ENCODE measurements at regions not wholly inside any gene's neighbourhood (a gene's known extent, or its start where the extent isn't known, plus 50 kb on each side); places are given as distances from the start of the nearest gene placed in this dataset.
"Not testable (repeated sequence)": the region's sequence is repeated elsewhere in the genome, so short reads cannot be mapped to it uniquely, and the experiment has no call there.

DNA sequence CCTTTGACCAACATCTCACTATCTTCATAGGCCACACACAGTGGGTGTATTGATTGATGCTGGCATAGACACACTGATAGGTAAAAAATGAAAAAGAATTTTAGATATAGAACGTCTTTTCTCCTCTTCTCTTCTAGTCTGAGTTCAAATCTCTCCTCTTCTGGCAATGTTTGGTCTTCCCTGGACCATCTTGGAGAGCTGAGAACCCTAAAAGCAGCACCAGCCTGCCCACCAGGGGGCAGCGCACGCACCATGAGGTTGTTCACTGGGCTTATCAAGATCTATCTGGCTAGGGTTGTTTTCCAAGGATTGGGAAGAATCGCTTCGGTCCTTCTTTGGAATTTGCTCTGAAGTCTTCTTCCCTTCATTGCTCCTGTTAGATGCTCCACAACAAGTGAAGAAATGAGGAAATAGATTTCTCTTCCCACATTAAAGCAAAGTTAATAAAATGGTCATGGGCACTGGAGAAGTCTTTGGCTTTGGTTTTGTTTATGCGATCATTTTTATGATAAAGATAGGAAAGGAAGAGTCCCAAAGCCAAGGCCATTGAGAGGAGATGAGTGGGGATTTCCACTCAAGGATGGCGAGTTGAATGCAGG is 104.0 kb upstream of the OLIG2 start:
- TF ChIP-seq, protein P1, sequence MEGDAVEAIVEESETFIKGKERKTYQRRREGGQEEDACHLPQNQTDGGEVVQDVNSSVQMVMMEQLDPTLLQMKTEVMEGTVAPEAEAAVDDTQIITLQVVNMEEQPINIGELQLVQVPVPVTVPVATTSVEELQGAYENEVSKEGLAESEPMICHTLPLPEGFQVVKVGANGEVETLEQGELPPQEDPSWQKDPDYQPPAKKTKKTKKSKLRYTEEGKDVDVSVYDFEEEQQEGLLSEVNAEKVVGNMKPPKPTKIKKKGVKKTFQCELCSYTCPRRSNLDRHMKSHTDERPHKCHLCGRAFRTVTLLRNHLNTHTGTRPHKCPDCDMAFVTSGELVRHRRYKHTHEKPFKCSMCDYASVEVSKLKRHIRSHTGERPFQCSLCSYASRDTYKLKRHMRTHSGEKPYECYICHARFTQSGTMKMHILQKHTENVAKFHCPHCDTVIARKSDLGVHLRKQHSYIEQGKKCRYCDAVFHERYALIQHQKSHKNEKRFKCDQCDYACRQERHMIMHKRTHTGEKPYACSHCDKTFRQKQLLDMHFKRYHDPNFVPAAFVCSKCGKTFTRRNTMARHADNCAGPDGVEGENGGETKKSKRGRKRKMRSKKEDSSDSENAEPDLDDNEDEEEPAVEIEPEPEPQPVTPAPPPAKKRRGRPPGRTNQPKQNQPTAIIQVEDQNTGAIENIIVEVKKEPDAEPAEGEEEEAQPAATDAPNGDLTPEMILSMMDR (IDR thresholded peaks at IDR 0.05; ENCODE audit: low read depth, low read length) = peak; percentile 54
- in situ Hi-C loops (cut with HindIII; ENCODE audit: low sequenced_read_pairs) = no loop called here
- no peak overlapping the region for H3K4me3 ChIP-seq (ENCODE audit: low read depth, low read length)
- no peak for DNase-seq (ENCODE audit: low read depth, low spot score)

DNA sequence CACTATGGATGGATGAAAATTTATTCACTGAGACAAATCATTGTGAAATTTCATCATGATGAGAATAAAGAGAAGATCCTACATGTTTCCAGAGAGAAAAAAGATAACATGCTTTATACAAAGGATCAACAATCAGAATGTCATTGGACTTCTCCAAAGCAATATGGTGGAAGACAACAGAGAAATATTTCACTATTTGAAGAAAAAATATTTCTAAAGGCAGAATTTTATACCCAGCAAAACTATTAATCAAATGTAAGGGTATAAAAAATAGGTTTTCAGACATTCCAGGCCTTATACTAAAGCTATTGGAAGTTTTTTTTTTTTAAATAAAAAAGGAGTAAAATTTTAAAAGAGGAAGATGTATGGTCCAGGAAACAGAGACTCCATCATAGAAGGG is 100.6 kb upstream of the OLIG2 start:
- TF ChIP-seq, protein P1 (IDR thresholded peaks at IDR 0.05; ENCODE audit: low read depth, low read length) = no peak
- no peak overlapping the region for H3K4me3 ChIP-seq (ENCODE audit: low read depth, low read length)
- in situ Hi-C loops (cut with HindIII; ENCODE audit: low sequenced_read_pairs) = no loop called here
- no peak for DNase-seq (ENCODE audit: low read depth, low spot score)

DNA sequence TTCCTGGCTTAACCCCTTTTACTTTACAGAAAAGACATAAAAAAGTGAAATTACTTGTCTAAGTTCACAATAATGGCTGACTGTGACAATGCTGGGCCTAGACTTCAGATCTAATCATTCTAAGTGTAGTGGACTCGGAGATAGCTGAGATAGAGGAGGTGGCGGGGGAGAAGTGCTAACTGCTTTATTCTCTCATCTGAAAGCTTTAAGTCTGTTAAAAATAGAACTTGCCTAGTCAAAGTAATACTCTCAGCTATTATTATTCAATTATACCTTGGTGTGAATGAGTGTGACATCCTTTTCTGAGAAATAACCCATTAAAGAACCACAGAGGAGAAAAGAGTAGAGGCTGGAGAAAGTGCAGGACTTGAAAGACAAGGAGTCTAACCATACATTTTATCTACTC is 96.1 kb upstream of the OLIG2 start:
- no peak overlapping the region for H3K4me3 ChIP-seq (ENCODE audit: low read depth, low read length)
- TF ChIP-seq, protein P1 (IDR thresholded peaks at IDR 0.05; ENCODE audit: low read depth, low read length) = no peak
- in situ Hi-C loops (cut with HindIII; ENCODE audit: low sequenced_read_pairs) = no loop called here
- DNase-seq (ENCODE audit: low read depth, low spot score) = no peak

DNA sequence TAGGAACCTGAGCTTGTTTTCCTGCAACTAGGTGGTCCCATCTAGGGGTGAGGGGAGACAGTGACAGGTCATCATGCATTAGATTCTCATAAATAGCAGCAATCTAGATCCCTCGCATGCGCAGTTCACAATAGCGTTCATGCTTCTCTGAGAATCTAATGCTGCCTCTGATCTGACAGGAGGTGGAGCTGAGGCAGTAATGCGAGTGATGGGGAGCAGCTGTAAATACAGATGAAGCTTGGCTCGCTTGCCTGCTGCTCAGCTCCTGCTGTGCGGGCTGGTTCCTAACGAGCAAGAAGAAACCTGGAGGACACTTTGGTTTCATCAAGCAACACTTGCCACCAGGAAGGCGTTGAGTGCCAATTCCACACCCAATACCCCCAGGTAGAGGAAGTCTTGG is 95.1 kb upstream of the OLIG2 start:
- no peak overlapping the region for H3K4me3 ChIP-seq (ENCODE audit: low read depth, low read length)
- DNase-seq (ENCODE audit: low read depth, low spot score) = no peak
- TF ChIP-seq, protein P1 (IDR thresholded peaks at IDR 0.05; ENCODE audit: low read depth, low read length) = no peak
- in situ Hi-C loops (cut with HindIII; ENCODE audit: low sequenced_read_pairs) = no loop called here

DNA sequence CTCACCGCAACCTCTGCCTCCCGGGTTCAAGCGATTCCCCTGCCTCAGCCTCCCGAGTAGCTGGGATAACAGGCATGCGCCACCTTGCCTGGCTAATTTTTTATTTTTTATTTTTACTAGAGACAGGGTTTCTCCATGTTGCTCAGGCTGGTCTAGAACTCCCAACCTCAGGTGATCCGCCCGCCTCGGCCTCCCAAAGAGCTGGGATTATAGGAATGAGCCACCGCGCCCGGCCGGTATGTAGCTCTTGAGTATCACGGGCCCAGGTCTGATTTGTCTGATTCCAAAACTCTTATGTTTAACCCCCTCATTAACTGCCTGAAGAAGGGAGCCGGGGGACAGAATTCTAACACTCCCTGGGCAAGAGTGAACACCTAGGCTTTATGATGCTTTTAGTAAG is 91.7 kb upstream of the OLIG2 start:
- H3K4me3 ChIP-seq (ENCODE audit: low read depth, low read length); DNase-seq (ENCODE audit: low read depth, low spot score); in situ Hi-C loops (cut with HindIII; ENCODE audit: low sequenced_read_pairs): not testable (repeated sequence)

DNA sequence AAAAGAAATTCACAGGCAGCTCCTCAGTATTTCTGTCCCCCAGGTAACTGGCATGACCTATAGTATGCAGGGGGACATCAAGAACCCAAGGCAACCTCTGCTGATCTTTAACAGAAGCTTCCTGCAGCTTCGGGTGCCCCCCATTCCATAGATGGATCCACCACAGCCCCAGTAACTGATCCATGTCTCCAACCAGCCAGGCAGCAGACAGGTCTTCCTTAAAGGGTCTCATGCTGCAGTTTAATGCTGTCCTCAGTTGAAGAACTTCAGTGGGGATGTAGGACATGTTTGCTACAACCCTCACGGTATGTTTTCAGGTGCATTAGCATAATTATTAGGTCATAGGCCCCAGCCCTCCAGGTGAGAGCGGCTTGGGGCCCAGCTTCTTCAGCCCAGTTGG is 90.9 kb upstream of the OLIG2 start:
- TF ChIP-seq, protein P1 (IDR thresholded peaks at IDR 0.05; ENCODE audit: low read depth, low read length) = no peak
- no peak for DNase-seq (ENCODE audit: low read depth, low spot score)
- in situ Hi-C loops (cut with HindIII; ENCODE audit: low sequenced_read_pairs) = no loop called here
- H3K4me3 ChIP-seq (ENCODE audit: low read depth, low read length) = no peak overlapping the region

DNA sequence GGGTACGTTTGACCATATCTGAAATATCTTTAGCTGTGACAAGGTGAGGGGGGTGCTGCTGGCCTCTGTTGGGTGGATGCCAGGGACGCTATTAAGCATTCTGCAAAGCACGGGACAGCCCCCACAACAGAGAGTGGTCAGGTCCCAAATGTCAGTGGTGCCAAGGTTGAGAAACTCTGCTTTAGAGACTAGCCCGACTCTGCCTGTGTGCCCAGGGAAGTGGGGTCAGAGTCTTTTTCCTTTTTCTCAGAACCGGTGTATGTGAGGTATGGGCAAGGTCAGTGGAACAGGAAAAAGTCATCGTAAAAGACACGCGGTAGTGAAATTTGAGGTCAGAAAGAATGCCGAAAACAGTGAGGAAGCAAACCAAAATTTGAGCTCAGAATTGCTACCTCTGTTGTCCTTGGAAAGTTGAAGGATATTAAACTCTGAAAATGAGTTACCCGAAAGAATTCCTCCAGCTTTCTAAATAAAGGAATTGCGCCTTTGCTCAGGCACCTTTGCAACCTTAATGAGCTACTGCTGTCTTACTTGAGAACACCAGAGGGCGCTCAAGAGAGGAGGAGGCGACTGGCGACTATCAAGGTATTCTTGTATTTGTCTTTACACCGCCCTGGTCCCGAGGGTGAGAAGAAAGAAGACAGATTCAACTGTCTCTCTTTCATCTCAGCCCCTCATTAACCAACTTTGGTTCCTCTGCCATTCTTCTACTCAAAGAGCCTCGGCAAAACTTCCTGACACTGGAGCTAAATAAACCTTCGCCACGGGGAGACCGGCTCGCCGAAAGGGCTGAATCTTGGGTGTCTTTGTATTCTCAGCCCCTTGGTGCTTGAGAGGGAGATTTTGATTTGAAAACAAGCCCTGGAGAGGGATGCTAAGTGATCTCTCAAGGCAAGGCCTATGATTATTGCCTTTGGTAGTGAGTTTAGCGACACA is 85.4 kb upstream of the OLIG2 start:
- no peak overlapping the region for H3K4me3 ChIP-seq (ENCODE audit: low read depth, low read length)
- DNase-seq (ENCODE audit: low read depth, low spot score) = peak; percentile 35
- TF ChIP-seq, protein P1 (IDR thresholded peaks at IDR 0.05; ENCODE audit: low read depth, low read length) = peak; percentile 87
- in situ Hi-C loops (cut with HindIII; ENCODE audit: low sequenced_read_pairs) = no loop called here
